ENCODE measurements at regions not wholly inside any gene's neighbourhood (a gene's known extent, or its start where the extent isn't known, plus 50 kb on each side); places are given as distances from the start of the nearest gene placed in this dataset.

DNA sequence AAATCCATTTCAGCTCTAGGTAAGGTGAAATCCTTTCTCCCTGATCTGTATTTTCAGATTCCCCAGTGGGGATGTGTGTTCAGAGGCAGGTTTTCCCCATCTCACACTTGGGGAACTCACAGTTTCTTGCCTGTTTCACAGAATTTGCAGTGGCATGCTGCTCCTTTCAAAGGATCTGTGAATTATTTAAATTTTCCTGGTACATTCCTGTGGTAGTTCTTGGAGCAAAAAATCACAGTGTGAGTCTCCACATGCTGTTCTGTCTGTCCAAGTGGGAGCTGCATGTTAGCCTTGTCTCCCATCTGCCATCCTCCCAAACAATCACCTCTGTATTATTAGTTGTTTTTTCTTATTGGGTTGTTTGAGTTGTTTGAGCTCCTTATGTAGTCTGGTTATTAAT is 372.9 kb downstream of the ARL6IP6 start:
- DNase-seq (ENCODE audit: low read depth in 1 of 2, low spot score in 1 of 2), result no peak
- H3K27ac ChIP-seq (replicated peaks), result no peak overlapping the region
- TF ChIP-seq GABPA (IDR thresholded peaks at IDR 0.05; ENCODE audit: low read depth) (no peak), POLR2AphosphoS5 (IDR thresholded peaks at IDR 0.05; ENCODE audit: low read depth) (no peak), SPI1 (IDR thresholded peaks at IDR 0.05; ENCODE audit: borderline replicate concordance, low read depth) (no peak)
- TF ChIP-seq, protein P1, sequence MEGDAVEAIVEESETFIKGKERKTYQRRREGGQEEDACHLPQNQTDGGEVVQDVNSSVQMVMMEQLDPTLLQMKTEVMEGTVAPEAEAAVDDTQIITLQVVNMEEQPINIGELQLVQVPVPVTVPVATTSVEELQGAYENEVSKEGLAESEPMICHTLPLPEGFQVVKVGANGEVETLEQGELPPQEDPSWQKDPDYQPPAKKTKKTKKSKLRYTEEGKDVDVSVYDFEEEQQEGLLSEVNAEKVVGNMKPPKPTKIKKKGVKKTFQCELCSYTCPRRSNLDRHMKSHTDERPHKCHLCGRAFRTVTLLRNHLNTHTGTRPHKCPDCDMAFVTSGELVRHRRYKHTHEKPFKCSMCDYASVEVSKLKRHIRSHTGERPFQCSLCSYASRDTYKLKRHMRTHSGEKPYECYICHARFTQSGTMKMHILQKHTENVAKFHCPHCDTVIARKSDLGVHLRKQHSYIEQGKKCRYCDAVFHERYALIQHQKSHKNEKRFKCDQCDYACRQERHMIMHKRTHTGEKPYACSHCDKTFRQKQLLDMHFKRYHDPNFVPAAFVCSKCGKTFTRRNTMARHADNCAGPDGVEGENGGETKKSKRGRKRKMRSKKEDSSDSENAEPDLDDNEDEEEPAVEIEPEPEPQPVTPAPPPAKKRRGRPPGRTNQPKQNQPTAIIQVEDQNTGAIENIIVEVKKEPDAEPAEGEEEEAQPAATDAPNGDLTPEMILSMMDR (IDR thresholded peaks at IDR 0.05; ENCODE audit: insufficient read depth, low read length), result no peak
- TF ChIP-seq, protein P2, sequence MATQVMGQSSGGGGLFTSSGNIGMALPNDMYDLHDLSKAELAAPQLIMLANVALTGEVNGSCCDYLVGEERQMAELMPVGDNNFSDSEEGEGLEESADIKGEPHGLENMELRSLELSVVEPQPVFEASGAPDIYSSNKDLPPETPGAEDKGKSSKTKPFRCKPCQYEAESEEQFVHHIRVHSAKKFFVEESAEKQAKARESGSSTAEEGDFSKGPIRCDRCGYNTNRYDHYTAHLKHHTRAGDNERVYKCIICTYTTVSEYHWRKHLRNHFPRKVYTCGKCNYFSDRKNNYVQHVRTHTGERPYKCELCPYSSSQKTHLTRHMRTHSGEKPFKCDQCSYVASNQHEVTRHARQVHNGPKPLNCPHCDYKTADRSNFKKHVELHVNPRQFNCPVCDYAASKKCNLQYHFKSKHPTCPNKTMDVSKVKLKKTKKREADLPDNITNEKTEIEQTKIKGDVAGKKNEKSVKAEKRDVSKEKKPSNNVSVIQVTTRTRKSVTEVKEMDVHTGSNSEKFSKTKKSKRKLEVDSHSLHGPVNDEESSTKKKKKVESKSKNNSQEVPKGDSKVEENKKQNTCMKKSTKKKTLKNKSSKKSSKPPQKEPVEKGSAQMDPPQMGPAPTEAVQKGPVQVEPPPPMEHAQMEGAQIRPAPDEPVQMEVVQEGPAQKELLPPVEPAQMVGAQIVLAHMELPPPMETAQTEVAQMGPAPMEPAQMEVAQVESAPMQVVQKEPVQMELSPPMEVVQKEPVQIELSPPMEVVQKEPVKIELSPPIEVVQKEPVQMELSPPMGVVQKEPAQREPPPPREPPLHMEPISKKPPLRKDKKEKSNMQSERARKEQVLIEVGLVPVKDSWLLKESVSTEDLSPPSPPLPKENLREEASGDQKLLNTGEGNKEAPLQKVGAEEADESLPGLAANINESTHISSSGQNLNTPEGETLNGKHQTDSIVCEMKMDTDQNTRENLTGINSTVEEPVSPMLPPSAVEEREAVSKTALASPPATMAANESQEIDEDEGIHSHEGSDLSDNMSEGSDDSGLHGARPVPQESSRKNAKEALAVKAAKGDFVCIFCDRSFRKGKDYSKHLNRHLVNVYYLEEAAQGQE (IDR thresholded peaks at IDR 0.05; ENCODE audit: insufficient replicate concordance, low read depth), result no peak
- H3K4me3 ChIP-seq (replicated peaks; ENCODE audit: insufficient read depth, low read length), result no peak overlapping the region
- H3K27me3 ChIP-seq (ENCODE audit: insufficient read depth, poor library complexity, severe bottlenecking), result no peaks in the 10 kb centered on the region

DNA sequence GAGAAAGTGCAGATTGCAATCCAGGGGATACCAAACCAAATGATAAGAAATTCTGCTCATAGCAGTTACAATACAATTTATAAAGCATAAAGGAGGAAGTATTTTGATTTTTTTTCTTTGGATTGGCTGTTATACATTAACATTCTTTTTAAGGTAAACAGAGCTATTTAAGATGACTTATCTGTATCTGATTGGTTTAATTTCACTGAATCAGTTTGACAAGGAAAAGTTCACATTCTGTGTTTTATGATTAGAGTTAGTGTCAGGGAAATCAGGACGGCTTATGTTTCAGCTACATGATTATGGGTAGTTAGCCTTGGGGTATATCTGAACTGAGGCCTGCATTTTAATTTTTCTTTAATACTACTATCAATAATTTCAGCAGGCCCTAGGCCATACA is 360.9 kb downstream of the ARL6IP6 start:
- H3K27ac ChIP-seq (replicated peaks), result no peak overlapping the region
- no peaks in the 10 kb centered on the region for H3K27me3 ChIP-seq (ENCODE audit: insufficient read depth, poor library complexity, severe bottlenecking)
- TF ChIP-seq, protein P2 (IDR thresholded peaks at IDR 0.05; ENCODE audit: insufficient replicate concordance, low read depth), result no peak
- TF ChIP-seq POLR2AphosphoS5 (IDR thresholded peaks at IDR 0.05; ENCODE audit: low read depth), result no peak
- no peak for TF ChIP-seq GABPA (IDR thresholded peaks at IDR 0.05; ENCODE audit: low read depth)
- TF ChIP-seq, protein P1 (IDR thresholded peaks at IDR 0.05; ENCODE audit: insufficient read depth, low read length), result no peak
- TF ChIP-seq SPI1 (IDR thresholded peaks at IDR 0.05; ENCODE audit: borderline replicate concordance, low read depth), result no peak

DNA sequence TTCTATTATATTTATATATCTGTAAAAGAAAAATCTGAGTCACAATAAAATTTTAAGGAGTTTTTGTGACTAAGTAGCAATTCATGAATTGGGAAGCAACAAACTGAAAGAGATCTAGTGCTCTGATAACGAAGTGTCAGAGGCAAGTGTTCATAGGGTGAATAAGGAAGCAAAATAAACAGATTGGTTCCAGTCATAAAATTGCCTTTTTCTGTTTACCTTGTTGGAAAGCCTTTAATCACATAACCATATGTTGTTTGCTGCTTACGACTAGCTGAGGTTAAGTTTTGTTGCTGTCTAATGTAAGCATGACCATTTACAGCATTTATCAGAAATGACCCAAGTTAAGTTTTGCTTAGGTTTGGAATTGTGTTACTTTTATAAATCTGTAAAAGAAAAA is 358.9 kb downstream of the ARL6IP6 start:
- Histone ChIP-seq H3K4me3 (replicated peaks; ENCODE audit: insufficient read depth, low read length) (no peak overlapping the region), H3K27ac (replicated peaks) (no peak overlapping the region), H3K27me3 (ENCODE audit: insufficient read depth, poor library complexity, severe bottlenecking) (no peaks in the 10 kb centered on the region)
- no peak for TF ChIP-seq SPI1 (IDR thresholded peaks at IDR 0.05; ENCODE audit: borderline replicate concordance, low read depth)
- TF ChIP-seq, protein P1 (IDR thresholded peaks at IDR 0.05; ENCODE audit: insufficient read depth, low read length), result no peak
- no peak for TF ChIP-seq POLR2AphosphoS5 (IDR thresholded peaks at IDR 0.05; ENCODE audit: low read depth)
- no peak for DNase-seq (ENCODE audit: low read depth in 1 of 2, low spot score in 1 of 2)

More for the DNA sequence above, 360.9 kb downstream of the ARL6IP6 start:
- no peak overlapping the region for H3K4me3 ChIP-seq (replicated peaks; ENCODE audit: insufficient read depth, low read length)
- DNase-seq (ENCODE audit: low read depth in 1 of 2, low spot score in 1 of 2), result no peak

DNA sequence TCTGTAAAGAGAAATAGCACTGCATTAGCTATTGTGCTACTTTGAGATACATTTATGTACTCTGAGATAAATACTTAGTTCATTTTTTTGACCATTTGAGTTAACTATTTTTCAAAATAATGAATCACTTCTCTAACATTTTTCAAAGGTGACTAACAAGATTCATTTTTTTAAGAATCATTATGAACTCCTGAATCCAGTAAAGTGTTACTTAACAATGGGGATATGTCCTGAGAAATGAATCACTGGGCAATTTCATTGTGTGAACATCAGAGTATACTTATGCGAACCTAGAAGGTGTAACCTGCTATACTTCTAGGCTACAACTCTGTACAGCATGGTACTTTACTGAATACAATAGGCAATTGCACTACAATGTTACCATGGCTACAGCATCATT is 355.8 kb downstream of the ARL6IP6 start:
- no peak for DNase-seq (ENCODE audit: low read depth in 1 of 2, low spot score in 1 of 2)
- TF ChIP-seq GABPA (IDR thresholded peaks at IDR 0.05; ENCODE audit: low read depth) (no peak), POLR2AphosphoS5 (IDR thresholded peaks at IDR 0.05; ENCODE audit: low read depth) (no peak), SPI1 (IDR thresholded peaks at IDR 0.05; ENCODE audit: borderline replicate concordance, low read depth) (no peak)
- TF ChIP-seq, protein P2 (IDR thresholded peaks at IDR 0.05; ENCODE audit: insufficient replicate concordance, low read depth), result no peak
- TF ChIP-seq, protein P1 (IDR thresholded peaks at IDR 0.05; ENCODE audit: insufficient read depth, low read length), result no peak
- no peak overlapping the region for H3K27ac ChIP-seq (replicated peaks)
- H3K4me3 ChIP-seq (replicated peaks; ENCODE audit: insufficient read depth, low read length), result no peak overlapping the region
- no peaks in the 10 kb centered on the region for H3K27me3 ChIP-seq (ENCODE audit: insufficient read depth, poor library complexity, severe bottlenecking)

All from HL-60 (cell line).